Right lobe of liver (tissue), 6 donors: ENCODE measurements at regions not wholly inside any gene's neighbourhood (a gene's known extent, or its start where the extent isn't known, plus 50 kb on each side); places are given as distances from the start of the nearest gene placed in this dataset.

Experiments used
- ATAC-seq, 4 donors: fragments of 200-7000 bp; cut with Tn5 transposase; one replicate each; pipeline ENCODE4 v1.9.1; 2020; ENCODE audit warnings: mild to moderate bottlenecking in 4 of 4, moderate library complexity in 4 of 4
- DNase-seq, 3 donors: peaks; one replicate each; pipeline ENCODE4 v3.0.0-alpha.2; 2020
- H3K27ac ChIP-seq, 3 donors: fragments of 200-600 bp; one replicate each; pipeline ENCODE4 v1.8.0; 2022
- H3K27me3 ChIP-seq, 2 donors: fragments of 200-600 bp; one replicate each; pipeline ENCODE4 v1.8.0; 2022
- H3K36me3 ChIP-seq, 4 donors: fragments of 200-600 bp; sonication (generic) in 1 of 4; one replicate each; pipeline versions ENCODE4 v1.5.1 to v1.8.0; 2017 to 2022; ENCODE audit warnings: control low read depth in 1 of 4
- H3K4me1 ChIP-seq, 4 donors: fragments of 200-600 bp; sonication (generic) in 1 of 4; one replicate each; pipeline versions ENCODE4 v1.5.1 to v1.8.0; 2017 to 2022; ENCODE audit warnings: control low read depth in 1 of 4
- H3K4me3 ChIP-seq, 3 donors: fragments of 200-600 bp; one replicate each; pipeline ENCODE4 v1.8.0; 2022
- H3K9me3 ChIP-seq, 4 donors: fragments of 200-600 bp; sonication (generic) in 1 of 4; one replicate each; pipeline versions ENCODE4 v1.5.1 to v1.8.0; 2017 to 2022; ENCODE audit warnings: control low read depth in 1 of 4
- POLR2A ChIP-seq: fragments of 450-650 bp; IDR thresholded peaks from one replicate; pipeline ENCODE4 v1.6.1; 2017; ENCODE audit warnings: antibody characterized with exemption, mild to moderate bottlenecking
- WGBS: methylation state at CpG from one replicate; pipeline ENCODE4 v1.1.6; 2018; ENCODE audit warnings: low coverage, low lambda C conversion rate; ENCODE audit not compliant: insufficient coverage; ENCODE audit errors: missing lambda C conversion rate; 5-methylcytosine and 5-hydroxymethylcytosine counted together
- intact Hi-C, 2 donors: fragments of 100-400 bp; cut with DNase I; formaldehyde crosslinking; loops; one replicate each; pipeline versions ENCODE4 v1.11.2 to v1.14.1; 2022
- TF ChIP-seq, protein P1 (sequence below), 4 donors: fragments of 200-600 bp in 3 of 4; fragments of 450-650 bp in 1 of 4; IDR thresholded peaks; one replicate each; pipeline versions ENCODE4 v1.5.1 to v1.8.0; 2016 to 2022; ENCODE audit warnings: antibody characterized with exemption in 4 of 4, mild to moderate bottlenecking in 2 of 4
- donor health status: DM: no; HTN: yes; CAD: no.
- donor health status: DM: no; HTN: no; CAD: no.
- donor health status: DM: no; HTN: no; CAD: no.
- donor health status: DM: no; HTN: yes; CAD: no.
- donor health status: DM: no; HTN: yes; CAD: no.

DNA sequence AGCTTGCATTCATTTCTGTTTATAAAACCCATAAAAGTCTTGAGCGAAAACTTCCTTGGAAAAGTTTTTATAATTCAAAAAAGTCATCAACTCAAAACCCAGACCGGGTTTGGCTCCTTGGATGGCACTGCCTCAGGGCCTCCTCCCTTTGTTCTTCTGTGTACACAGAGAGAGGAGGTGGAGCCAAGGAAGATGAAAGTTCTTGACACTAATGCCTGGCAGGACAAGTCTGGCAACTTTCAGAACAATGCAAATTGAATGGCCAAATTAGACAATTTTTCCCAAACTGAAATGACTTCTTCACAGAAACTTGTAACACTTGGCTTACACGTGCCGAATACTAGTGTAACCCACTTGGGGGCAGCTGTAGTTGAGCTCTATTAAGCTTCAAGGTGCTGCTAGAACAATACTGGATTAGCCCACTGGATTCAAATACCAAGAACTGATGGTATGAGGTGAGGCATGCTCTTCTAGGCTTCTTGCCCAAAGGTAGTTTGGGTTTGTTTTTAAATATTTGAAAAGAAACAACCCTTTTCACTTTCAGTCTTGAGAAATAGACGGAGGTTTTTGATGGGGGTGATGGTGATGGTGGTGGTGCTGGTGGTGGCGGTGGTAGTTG is 86.6 kb upstream of the FRMD6 start:
- no peak for TF ChIP-seq POLR2A
- TF ChIP-seq, protein P1, sequence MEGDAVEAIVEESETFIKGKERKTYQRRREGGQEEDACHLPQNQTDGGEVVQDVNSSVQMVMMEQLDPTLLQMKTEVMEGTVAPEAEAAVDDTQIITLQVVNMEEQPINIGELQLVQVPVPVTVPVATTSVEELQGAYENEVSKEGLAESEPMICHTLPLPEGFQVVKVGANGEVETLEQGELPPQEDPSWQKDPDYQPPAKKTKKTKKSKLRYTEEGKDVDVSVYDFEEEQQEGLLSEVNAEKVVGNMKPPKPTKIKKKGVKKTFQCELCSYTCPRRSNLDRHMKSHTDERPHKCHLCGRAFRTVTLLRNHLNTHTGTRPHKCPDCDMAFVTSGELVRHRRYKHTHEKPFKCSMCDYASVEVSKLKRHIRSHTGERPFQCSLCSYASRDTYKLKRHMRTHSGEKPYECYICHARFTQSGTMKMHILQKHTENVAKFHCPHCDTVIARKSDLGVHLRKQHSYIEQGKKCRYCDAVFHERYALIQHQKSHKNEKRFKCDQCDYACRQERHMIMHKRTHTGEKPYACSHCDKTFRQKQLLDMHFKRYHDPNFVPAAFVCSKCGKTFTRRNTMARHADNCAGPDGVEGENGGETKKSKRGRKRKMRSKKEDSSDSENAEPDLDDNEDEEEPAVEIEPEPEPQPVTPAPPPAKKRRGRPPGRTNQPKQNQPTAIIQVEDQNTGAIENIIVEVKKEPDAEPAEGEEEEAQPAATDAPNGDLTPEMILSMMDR (IDR thresholded peaks at IDR 0.05): no peak
- 89% methylated on average over 4 of the region's 6 CpGs for WGBS
- H3K36me3 ChIP-seq: no peaks in the 10 kb centered on the region

DNA sequence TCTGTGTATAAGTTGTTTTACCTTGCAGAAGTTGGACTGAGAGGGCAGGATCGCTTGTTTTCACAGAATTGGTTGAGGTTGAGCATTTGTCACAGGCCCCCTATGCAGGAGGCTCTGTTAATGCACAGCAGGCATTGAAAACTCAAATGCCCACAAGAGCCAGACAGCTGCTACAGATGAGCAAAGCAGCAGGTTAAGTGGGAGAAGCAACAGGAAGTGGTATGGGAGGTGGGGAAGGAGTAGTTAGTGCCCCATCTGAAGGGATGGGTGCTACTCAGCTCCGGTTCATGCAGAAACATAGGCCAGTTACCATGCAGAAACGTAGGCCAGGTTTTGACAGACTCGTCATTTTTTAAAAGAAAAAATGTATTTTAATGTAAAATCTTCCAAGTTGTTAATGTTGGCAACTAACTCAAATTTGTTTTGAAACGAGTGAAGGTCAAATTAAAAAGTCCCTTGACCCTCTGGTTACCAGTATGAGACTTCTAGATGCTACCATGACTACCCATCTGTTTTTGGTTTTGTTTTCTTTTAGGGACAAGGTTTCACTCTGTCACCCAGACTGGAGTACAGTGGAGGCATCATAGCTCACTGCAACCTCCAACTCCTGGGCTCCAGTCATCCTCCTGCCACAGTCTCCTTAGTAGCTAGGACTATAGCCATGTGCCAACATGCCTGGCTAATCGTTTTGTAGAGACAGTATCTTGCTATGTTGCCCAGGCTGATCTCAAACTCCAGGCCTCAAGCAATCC is 84.7 kb upstream of the FRMD6 start:
- Histone ChIP-seq H3K27ac (no peak overlapping the region), H3K36me3 (no peaks in the 10 kb centered on the region), H3K4me1 (peaks cover 0 to 14% (median 5%) of the 10 kb centered on the region in 4 donors), H3K4me3 (no peak overlapping the region), H3K9me3 (no peaks in the 10 kb centered on the region), H3K27me3 (no peaks in the 10 kb centered on the region)
- ATAC-seq (no peak), DNase-seq (no peak)
- 72% methylated on average over 6 of the region's 6 CpGs for WGBS
- intact Hi-C loops: no loop called here
- TF ChIP-seq, protein P1 (IDR thresholded peaks at IDR 0.05): no peak
- TF ChIP-seq POLR2A: no peak

More for the DNA sequence above, 86.6 kb upstream of the FRMD6 start:
- Histone ChIP-seq H3K4me3 (no peak overlapping the region), H3K27me3 (no peaks in the 10 kb centered on the region), H3K9me3 (no peaks in the 10 kb centered on the region), H3K4me1 (peaks cover 0 to 14% (median 5%) of the 10 kb centered on the region in 4 donors), H3K27ac (no peak overlapping the region)
- intact Hi-C loops: no loop called here
- DNase-seq (no peak), ATAC-seq (no peak)

DNA sequence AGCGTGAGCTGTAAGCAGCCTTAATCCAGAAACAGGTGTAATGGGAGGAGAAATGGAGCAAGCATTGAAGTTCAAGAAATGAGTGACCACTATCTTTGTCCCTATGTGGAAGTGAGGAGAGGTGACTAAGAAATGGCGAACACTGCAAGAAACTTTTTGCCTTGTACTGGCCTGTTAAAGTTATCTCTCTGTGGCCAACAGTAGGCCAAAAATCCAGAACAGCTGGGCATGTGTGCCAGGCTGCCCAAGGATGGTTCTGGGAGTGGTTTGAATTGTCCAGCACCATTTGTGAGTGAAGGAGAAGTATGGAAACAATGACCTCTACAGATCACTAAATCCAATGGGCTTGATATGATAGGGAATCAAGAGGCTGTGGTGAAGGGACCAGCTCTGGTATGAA is 83.3 kb upstream of the FRMD6 start:
- Histone ChIP-seq H3K9me3 (no peaks in the 10 kb centered on the region), H3K4me3 (no peak overlapping the region), H3K4me1 (peaks cover 0 to 14% (median 5%) of the 10 kb centered on the region in 4 donors), H3K36me3 (no peaks in the 10 kb centered on the region), H3K27ac (no peak overlapping the region), H3K27me3 (no peaks in the 10 kb centered on the region)
- intact Hi-C loops: no loop called here
- TF ChIP-seq POLR2A: no peak
- TF ChIP-seq, protein P1 (IDR thresholded peaks at IDR 0.05): no peak
- ATAC-seq (no peak), DNase-seq (no peak)
- 100% methylated on average over 2 of the region's 2 CpGs for WGBS

DNA sequence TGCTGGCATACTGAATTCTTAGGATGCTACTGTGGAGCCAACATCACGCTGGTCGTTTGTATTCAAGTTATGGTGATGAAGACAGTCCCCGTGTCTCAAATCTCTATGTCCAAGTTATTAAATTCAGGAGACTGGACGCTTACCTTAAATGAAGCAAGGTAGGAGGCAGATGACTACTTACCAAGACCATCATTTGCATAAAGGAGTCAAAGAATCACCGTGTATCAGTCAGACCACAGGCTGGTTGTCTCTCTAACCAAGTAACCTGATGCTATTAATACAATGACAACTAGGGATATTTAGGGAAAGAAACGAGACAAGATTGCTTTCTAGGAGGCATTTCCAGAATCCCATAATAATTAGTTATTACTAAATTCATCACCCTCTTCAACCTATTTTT is 78.1 kb upstream of the FRMD6 start:
- intact Hi-C loops: no loop called here
- ATAC-seq: no peak
- H3K27me3 ChIP-seq: no peaks in the 10 kb centered on the region
- H3K4me1 ChIP-seq: no peaks in the 10 kb centered on the region
- H3K4me3 ChIP-seq: no peak overlapping the region
- 76% methylated on average over 6 of the region's 6 CpGs for WGBS
- H3K27ac ChIP-seq: no peak overlapping the region
- no peaks in the 10 kb centered on the region for H3K9me3 ChIP-seq
- DNase-seq: no peak
- H3K36me3 ChIP-seq: no peaks in the 10 kb centered on the region
- TF ChIP-seq, protein P1 (IDR thresholded peaks at IDR 0.05): no peak
- TF ChIP-seq POLR2A: no peak
